Brain pericyte (primary cell): ENCODE measurements at regions not wholly inside any gene's neighbourhood (a gene's known extent, or its start where the extent isn't known, plus 50 kb on each side); places are given as distances from the start of the nearest gene placed in this dataset.
"Not testable (repeated sequence)": the region's sequence is repeated elsewhere in the genome, so short reads cannot be mapped to it uniquely, and the experiment has no call there.

Source experiments
- DNase-seq: peaks from one replicate; pipeline ENCODE4 v3.0.0-alpha.2; 2012; ENCODE audit warnings: low read depth, low spot score

- not testable (repeated sequence) for DNase-seq
These were observed 166.5 kb upstream of the ATP10A start for GRCh38 chr15:26029586-26029985.

DNA sequence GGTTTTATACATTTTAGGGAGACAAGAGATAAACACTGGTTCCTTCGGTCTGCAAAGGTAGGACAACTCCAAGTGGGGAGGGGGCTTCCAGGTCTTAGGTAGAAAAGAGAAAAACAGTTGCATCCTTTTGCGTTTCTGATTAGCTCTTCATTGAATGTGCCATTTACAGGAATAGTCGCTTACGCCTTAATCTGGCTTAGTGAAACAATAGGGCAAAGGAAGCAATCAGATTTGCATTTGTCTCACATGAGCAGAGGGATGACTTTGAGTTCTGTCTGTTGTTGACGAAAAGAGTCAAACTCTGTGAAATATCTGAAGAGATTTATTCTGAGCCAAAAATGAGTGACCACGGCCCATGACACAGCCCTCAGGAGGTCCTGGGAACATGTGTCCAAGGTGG is 166.0 kb upstream of the ATP10A start:
- DNase-seq = no peak

- no peak for DNase-seq
These were observed 165.1 kb upstream of the ATP10A start for GRCh38 chr15:26028086-26028740.

- DNase-seq = not testable (repeated sequence)
These were observed 163.5 kb upstream of the ATP10A start for GRCh38 chr15:26026671-26027070.

GRCh38 chr15:26024241-26024640 is 161.1 kb upstream of the ATP10A start:
- DNase-seq = no peak

DNA sequence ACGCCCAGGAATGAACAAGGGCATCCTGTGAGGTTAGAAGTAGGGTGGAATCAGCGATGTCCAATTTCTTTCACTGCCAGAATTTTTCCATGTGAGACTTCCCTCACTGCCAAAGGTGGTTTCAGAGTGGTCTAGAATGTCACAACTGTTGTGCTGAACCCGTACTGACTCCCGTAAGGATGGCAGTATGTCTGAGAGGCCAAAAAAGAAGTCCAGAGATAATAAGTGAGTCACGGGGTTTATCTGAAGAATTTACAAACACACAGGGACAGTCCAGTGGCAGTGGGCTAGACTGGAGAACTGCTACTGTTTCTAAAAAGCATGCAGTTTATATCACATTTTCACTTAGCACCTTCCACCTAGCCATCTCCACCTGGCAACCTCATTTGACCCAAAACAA is 160.6 kb upstream of the ATP10A start:
- no peak for DNase-seq

- DNase-seq = no peak
These were observed 160.1 kb upstream of the ATP10A start for GRCh38 chr15:26023231-26023630.

- DNase-seq = no peak
These were observed 157.7 kb upstream of the ATP10A start for GRCh38 chr15:26020871-26021270.

DNA sequence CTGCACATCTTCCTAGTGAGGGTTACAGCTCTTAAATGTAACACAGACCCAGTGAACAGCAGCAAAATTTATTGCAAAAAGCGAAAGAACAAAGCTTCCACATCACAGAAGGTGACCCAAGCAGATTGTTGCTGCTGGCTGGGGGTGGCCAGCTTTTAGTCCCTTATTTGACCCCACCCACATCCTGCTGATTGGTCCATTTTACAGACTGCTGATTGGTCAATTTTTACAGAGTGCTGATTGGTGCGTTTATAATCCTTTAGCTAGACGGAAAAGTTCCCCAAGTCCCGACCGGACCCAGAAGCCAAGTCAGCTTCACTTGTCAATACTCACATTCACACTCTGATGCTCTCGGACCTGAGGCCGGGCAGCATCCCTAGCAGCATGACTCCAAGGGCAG is 154.5 kb upstream of the ATP10A start:
- DNase-seq = no peak

DNA sequence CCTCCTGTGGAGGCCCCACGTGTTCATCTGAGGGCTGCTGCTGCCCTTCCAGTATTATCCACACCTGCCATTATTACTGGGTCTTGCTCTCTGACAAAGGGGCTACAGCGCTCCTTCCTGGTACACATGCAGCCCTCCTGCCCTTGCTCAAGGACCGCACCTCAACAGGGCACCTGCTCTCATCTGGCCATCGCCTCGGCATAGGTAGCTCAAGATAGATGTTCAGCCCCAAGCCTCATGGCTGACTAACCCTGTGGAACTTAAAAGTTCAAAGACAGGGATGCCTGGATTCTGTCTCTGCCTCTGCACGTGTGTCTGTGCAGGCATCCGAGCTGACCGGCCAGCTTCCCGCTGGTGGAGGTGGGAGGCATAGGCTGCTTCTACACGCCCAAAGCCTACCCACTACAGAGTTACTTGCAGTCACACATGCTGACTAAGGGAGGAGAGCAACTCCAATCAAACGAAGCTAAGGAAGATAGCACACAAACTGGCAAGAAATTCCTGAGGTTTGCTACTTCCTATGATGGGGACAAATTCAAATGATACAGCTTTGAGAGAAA is 152.5 kb upstream of the ATP10A start:
- no peak for DNase-seq

DNA sequence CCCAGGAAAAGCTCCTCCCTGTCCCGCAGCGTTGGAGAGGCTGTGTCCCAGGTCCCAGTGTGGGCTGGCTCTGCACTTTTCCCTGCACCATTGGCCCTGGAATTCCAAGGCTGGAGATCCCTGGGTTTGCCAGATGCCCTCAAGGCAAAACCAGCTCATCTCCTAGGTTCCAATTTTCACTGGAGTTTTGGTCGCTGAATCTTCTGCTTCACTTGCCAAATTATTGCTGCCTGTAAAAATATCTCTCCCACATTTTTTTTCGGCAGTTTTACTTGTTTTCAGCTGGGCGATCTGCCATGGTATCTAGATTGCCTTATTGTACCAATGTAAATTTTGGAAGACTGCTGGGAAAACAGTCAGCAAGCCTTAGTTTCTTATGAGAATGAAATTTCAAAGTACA is 150.9 kb upstream of the ATP10A start:
- no peak for DNase-seq

DNA sequence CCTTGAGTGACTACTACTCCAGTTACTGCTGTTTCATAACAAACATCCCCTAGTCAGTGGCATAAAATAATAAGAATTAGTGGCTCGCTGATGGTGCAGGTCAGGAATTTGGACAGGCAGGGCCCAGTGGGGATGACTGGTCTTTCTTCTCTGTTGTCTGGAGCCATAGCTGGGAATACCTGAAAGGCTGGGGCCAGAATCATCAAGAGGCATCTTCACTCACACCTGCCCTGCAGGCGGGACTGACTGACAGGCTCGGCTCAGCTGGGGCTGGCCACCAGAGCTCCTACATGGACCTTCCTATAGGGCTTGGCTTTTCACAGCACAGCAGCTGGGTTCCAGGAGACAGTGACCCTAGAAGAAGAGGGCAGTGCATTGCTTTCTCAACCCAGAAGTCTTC is 148.8 kb upstream of the ATP10A start:
- no peak for DNase-seq

- DNase-seq = no peak
These were observed 144.0 kb upstream of the ATP10A start for GRCh38 chr15:26007151-26007550.

GRCh38 chr15:26001201-26001600 is 138.1 kb upstream of the ATP10A start:
- DNase-seq = no peak

GRCh38 chr15:25993506-25993905 is 130.4 kb upstream of the ATP10A start:
- DNase-seq = no peak

GRCh38 chr15:25990220-25990619 is 127.1 kb upstream of the ATP10A start:
- no peak for DNase-seq

- no peak for DNase-seq
These were observed 126.2 kb upstream of the ATP10A start for GRCh38 chr15:25989327-25989726.

DNA sequence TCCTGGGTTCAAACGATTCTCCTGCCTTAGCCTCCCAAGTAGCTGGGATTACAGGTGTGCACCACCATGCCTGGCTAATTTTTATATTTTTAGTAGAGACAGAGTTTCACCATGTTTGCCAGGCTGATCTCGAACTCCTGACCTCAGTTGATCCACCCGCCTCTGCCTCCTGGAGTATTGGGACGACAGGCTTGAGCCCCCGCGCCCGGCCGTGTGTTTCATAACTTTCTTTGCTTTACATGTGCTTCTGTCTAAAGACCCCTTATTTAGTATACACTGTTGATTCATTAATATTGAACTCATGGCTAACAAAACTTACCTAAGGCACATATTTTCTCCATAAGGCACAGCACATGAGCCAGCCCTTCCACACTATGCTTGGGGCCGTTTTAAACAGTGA is 125.6 kb upstream of the ATP10A start:
- not testable (repeated sequence) for DNase-seq

GRCh38 chr15:25987638-25988037 is 124.5 kb upstream of the ATP10A start:
- no peak for DNase-seq

- DNase-seq = no peak
These were observed 122.0 kb upstream of the ATP10A start for GRCh38 chr15:25985165-25985564.

DNA sequence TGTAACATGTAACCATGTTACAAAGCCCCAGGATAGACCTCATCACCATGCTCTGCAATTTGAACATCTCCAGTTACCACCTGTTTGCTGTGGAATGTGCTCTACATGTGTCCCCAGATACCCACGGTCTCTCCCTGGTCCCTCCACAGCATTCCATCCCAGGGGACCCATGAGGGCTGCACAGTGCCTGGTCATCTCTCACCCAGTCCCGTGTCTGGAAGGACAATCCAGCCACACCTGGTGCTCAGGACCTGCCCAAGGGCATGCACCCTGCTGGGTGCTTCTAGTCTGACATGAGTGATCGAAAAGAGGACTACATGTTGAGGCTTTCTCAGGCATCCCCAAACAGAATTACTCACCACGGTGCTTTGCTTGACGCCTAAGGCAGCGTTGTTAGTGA is 119.6 kb upstream of the ATP10A start:
- no peak for DNase-seq

- no peak for DNase-seq
These were observed 118.0 kb upstream of the ATP10A start for GRCh38 chr15:25981114-25981513.

- DNase-seq = no peak
These were observed 109.1 kb upstream of the ATP10A start for GRCh38 chr15:25972141-25972675.

DNA sequence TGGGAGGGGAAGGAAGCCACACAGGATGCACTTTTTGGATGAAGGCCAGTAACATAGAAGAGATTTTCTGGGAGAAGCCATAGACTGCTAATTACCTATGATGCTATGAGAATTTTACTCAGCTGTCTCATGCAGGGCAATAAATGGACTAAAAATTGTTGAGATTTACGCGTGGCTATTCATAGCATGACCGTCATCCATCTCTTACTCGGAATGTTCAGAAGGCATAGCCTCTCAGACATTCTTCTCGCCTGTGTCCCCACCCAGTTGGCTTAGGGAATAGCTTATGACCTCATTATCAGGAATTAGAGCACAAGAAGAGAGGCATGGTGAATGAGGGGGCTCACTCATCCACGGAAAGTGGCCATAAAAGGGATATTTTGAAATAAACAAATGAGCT is 107.9 kb upstream of the ATP10A start:
- no peak for DNase-seq
